Mesenchymal stem cell (in vitro differentiated cells and primary cell): ENCODE measurements at regions not wholly inside any gene's neighbourhood (a gene's known extent, or its start where the extent isn't known, plus 50 kb on each side); places are given as distances from the start of the nearest gene placed in this dataset.

ENCODE experiments used
- DNase-seq: peaks from one replicate; pipeline ENCODE4 v3.0.0-alpha.2; 2013
- H2AFZ ChIP-seq: one replicate; pipeline ENCODE4 v1.6.1; 2013; ENCODE audit warnings: low read depth, mild to moderate bottlenecking, control low read depth, inconsistent platforms, low read length, moderate library complexity
- H2AK5ac ChIP-seq: 2 replicates; pipeline ENCODE4 v1.6.1; 2013; ENCODE audit warnings: low read length, moderate library complexity, mild to moderate bottlenecking, inconsistent platforms; ENCODE audit not compliant: severe bottlenecking
- H2BK120ac ChIP-seq: one replicate; pipeline ENCODE4 v1.6.1; 2013; ENCODE audit warnings: low read depth, mild to moderate bottlenecking, inconsistent platforms, low read length, moderate library complexity
- H2BK12ac ChIP-seq, 2 experiments: one replicate each; pipeline ENCODE4 v1.6.1; 2013; ENCODE audit warnings: inconsistent platforms in 2 of 2, low read length in 2 of 2, mild to moderate bottlenecking in 2 of 2, moderate library complexity in 2 of 2, control low read depth in 1 of 2
- H2BK15ac ChIP-seq: one replicate; pipeline ENCODE4 v1.6.1; 2013; ENCODE audit warnings: mild to moderate bottlenecking, low read depth, inconsistent platforms; ENCODE audit not compliant: poor library complexity, severe bottlenecking
- H2BK5ac ChIP-seq: 2 replicates; pipeline ENCODE4 v1.6.1; 2013; ENCODE audit warnings: low read depth, mild to moderate bottlenecking, low read length, control low read depth, inconsistent platforms; ENCODE audit not compliant: poor library complexity, severe bottlenecking
- H3K14ac ChIP-seq, 2 experiments: one replicate each; pipeline ENCODE4 v1.6.1; 2013; ENCODE audit warnings: inconsistent platforms in 2 of 2, low read length in 2 of 2, control low read depth in 1 of 2, mild to moderate bottlenecking in 1 of 2, moderate library complexity in 1 of 2
- H3K18ac ChIP-seq, 2 experiments: one replicate each; pipeline ENCODE4 v1.6.1; 2013; ENCODE audit warnings: inconsistent platforms in 2 of 2, low read length in 2 of 2, control low read depth in 1 of 2, low read depth in 1 of 2, mild to moderate bottlenecking in 1 of 2
- H3K23ac ChIP-seq, 2 experiments: one replicate each; pipeline ENCODE4 v1.6.1; 2013; ENCODE audit warnings: inconsistent platforms in 2 of 2, low read length in 2 of 2, mild to moderate bottlenecking in 2 of 2, moderate library complexity in 2 of 2, control low read depth in 1 of 2
- H3K27ac ChIP-seq: 2 replicates; pipeline ENCODE4 v1.5.1; 2013; ENCODE audit warnings: mild to moderate bottlenecking, moderate library complexity, low read length, control low read depth, inconsistent platforms; ENCODE audit not compliant: poor library complexity, severe bottlenecking
- H3K27me3 ChIP-seq, 2 experiments: 2 replicates each; pipeline versions ENCODE4 v1.6.1 to v1.7.0; 2013; ENCODE audit warnings: low read length in 2 of 2, mild to moderate bottlenecking in 2 of 2, moderate library complexity in 2 of 2, control low read depth in 1 of 2, inconsistent platforms in 1 of 2; ENCODE audit not compliant: control insufficient read depth in 1 of 2, insufficient read depth in 1 of 2
- H3K36me3 ChIP-seq, 2 experiments: 2 replicates each; pipeline versions ENCODE4 v1.6.1 to v1.7.0; 2013; ENCODE audit warnings: low read length in 2 of 2, control low read depth in 1 of 2, inconsistent platforms in 1 of 2, low read depth in 1 of 2, mild to moderate bottlenecking in 1 of 2; ENCODE audit not compliant: insufficient read depth in 2 of 2, control insufficient read depth in 1 of 2
- H3K4ac ChIP-seq, 2 experiments: one replicate each; pipeline ENCODE4 v1.6.1; 2013; ENCODE audit warnings: inconsistent platforms in 2 of 2, low read length in 2 of 2, mild to moderate bottlenecking in 2 of 2, moderate library complexity in 2 of 2, control low read depth in 1 of 2, low read depth in 1 of 2
- H3K4me1 ChIP-seq: 2 replicates; pipeline ENCODE4 v1.6.1; 2013; ENCODE audit warnings: low read depth, low read length, control low read depth; ENCODE audit not compliant: control insufficient read depth, insufficient read depth
- H3K4me2 ChIP-seq: 2 replicates; pipeline ENCODE4 v1.6.1; 2013; ENCODE audit warnings: low read length, mild to moderate bottlenecking, inconsistent platforms; ENCODE audit not compliant: poor library complexity, severe bottlenecking
- H3K4me3 ChIP-seq, 2 experiments: 2 replicates each; pipeline versions ENCODE4 v1.5.1 to v1.7.0; 2013; ENCODE audit warnings: low read length in 2 of 2, mild to moderate bottlenecking in 2 of 2, control low read depth in 1 of 2, low read depth in 1 of 2; ENCODE audit not compliant: insufficient read depth in 1 of 2
- H3K79me1 ChIP-seq: replicated peaks from 2 replicates; pipeline ENCODE4 v1.6.1; 2013; ENCODE audit warnings: mild to moderate bottlenecking, control low read depth, low read length, inconsistent platforms; ENCODE audit not compliant: poor library complexity, severe bottlenecking
- H3K9ac ChIP-seq: 2 replicates; pipeline ENCODE4 v1.7.0; 2013; ENCODE audit warnings: mild to moderate bottlenecking, low read length, moderate library complexity
- H3K9me3 ChIP-seq: 2 replicates; pipeline ENCODE4 v1.7.0; 2013; ENCODE audit warnings: mild to moderate bottlenecking, low read length; ENCODE audit not compliant: control insufficient read depth
- H4K8ac ChIP-seq: one replicate; pipeline ENCODE4 v1.6.1; 2013; ENCODE audit warnings: inconsistent platforms, mild to moderate bottlenecking, low read length, moderate library complexity
- H4K91ac ChIP-seq: one replicate; pipeline ENCODE4 v1.6.1; 2013; ENCODE audit warnings: mild to moderate bottlenecking, low read length, inconsistent platforms
- WGBS: methylation state at CpG from one replicate; pipeline ENCODE4 v1.1.7; 2013; ENCODE audit warnings: mixed read lengths; 5-methylcytosine and 5-hydroxymethylcytosine counted together

- Histone ChIP-seq H3K9me3 (no peaks in the 10 kb centered on the region), H3K27me3 (peaks cover 93 to 96% of the 10 kb centered on the region in 2 experiments), H2BK12ac (no peak overlapping the region), H2BK120ac (no peak overlapping the region), H4K8ac (no peak overlapping the region), H4K91ac (no peak overlapping the region), H2AK5ac (no peak overlapping the region), H3K4ac (no peak overlapping the region), H3K23ac (no peak overlapping the region), H3K4me3 (no peak overlapping the region), H3K79me1 (no peaks in the 10 kb centered on the region), H3K4me2 (no peak overlapping the region), H2AFZ (no peak overlapping the region), H3K14ac (no peak overlapping the region), H2BK15ac (no peak overlapping the region), H2BK5ac (no peak overlapping the region), H3K36me3 (no peaks in the 10 kb centered on the region), H3K18ac (no peak overlapping the region), H3K9ac (no peak overlapping the region), H3K4me1 (peaks cover 12% of the 10 kb centered on the region), H3K27ac (no peak overlapping the region)
- no peak for DNase-seq
- 4% methylated on average over 4 of the region's 6 CpGs for WGBS
Measured at GRCh38 chr11:43573233-43573632, 107.3 kb upstream of the HSD17B12 start.

- Histone ChIP-seq H2BK5ac (no peak overlapping the region), H2AFZ (no peak overlapping the region), H2BK120ac (no peak overlapping the region), H3K79me1 (no peaks in the 10 kb centered on the region), H3K23ac (peak overlapping the region in 1 of 2 experiments; percentile 42), H3K4me3 (no peak overlapping the region), H3K36me3 (no peaks in the 10 kb centered on the region), H3K14ac (no peak overlapping the region), H2BK12ac (no peak overlapping the region), H2BK15ac (no peak overlapping the region), H3K27me3 (peaks cover 94 to 97% of the 10 kb centered on the region in 2 experiments), H3K4me2 (no peak overlapping the region), H3K9ac (no peak overlapping the region), H4K8ac (no peak overlapping the region), H3K4ac (no peak overlapping the region), H4K91ac (no peak overlapping the region), H2AK5ac (no peak overlapping the region), H3K9me3 (no peaks in the 10 kb centered on the region), H3K18ac (no peak overlapping the region), H3K4me1 (peaks cover 17% of the 10 kb centered on the region), H3K27ac (no peak overlapping the region)
- 57% methylated on average over 5 of the region's 5 CpGs for WGBS
- DNase-seq = no peak
Measured at GRCh38 chr11:43573873-43574272, 106.7 kb upstream of the HSD17B12 start.

GRCh38 chr11:43574411-43574810 is 106.1 kb upstream of the HSD17B12 start:
- H3K4me1 ChIP-seq = peaks cover 22% of the 10 kb centered on the region
- H3K4me3 ChIP-seq = no peak overlapping the region
- WGBS = no CpG with 5 or more reads among the region's 1 CpG
- no peak overlapping the region for H2BK120ac ChIP-seq
- no peak overlapping the region for H3K27ac ChIP-seq
- H2AK5ac ChIP-seq = no peak overlapping the region
- H4K91ac ChIP-seq = no peak overlapping the region
- no peak overlapping the region for H2BK15ac ChIP-seq
- H2AFZ ChIP-seq = no peak overlapping the region
- H3K27me3 ChIP-seq = peaks cover 88 to 95% of the 10 kb centered on the region in 2 experiments
- no peak for DNase-seq
- no peaks in the 10 kb centered on the region for H3K9me3 ChIP-seq
- no peak overlapping the region for H2BK5ac ChIP-seq
- no peaks in the 10 kb centered on the region for H3K79me1 ChIP-seq
- H4K8ac ChIP-seq = no peak overlapping the region
- H2BK12ac ChIP-seq = no peak overlapping the region
- H3K4me2 ChIP-seq = no peak overlapping the region
- no peak overlapping the region for H3K23ac ChIP-seq
- no peak overlapping the region for H3K14ac ChIP-seq
- H3K4ac ChIP-seq = no peak overlapping the region
- no peak overlapping the region for H3K18ac ChIP-seq
- H3K36me3 ChIP-seq = no peaks in the 10 kb centered on the region
- peak overlapping the region; percentile 49 for H3K9ac ChIP-seq

GRCh38 chr11:43574949-43575912 is 105.3 kb upstream of the HSD17B12 start:
- Histone ChIP-seq H3K9ac (peak overlapping the region; percentile 49), H3K27ac (no peak overlapping the region), H3K4me3 (peak overlapping the region; percentile 46 to 74), H3K9me3 (no peaks in the 10 kb centered on the region), H3K14ac (no peak overlapping the region), H3K18ac (no peak overlapping the region), H3K23ac (peak overlapping the region in 1 of 2 experiments; percentile 5), H3K27me3 (peaks cover 86 to 95% of the 10 kb centered on the region in 2 experiments), H2BK120ac (no peak overlapping the region), H3K4ac (no peak overlapping the region), H3K4me1 (peaks cover 29% of the 10 kb centered on the region), H2BK12ac (no peak overlapping the region), H4K8ac (no peak overlapping the region), H3K36me3 (no peaks in the 10 kb centered on the region), H3K79me1 (no peaks in the 10 kb centered on the region), H4K91ac (no peak overlapping the region), H2BK5ac (no peak overlapping the region), H2AK5ac (no peak overlapping the region), H2AFZ (no peak overlapping the region), H3K4me2 (peak overlapping the region; percentile 70), H2BK15ac (no peak overlapping the region)
- 2% methylated on average over 42 of the region's 50 CpGs for WGBS
- DNase-seq = peak; percentile 70
